Heart right ventricle (tissue), 16 donors: ENCODE measurements at regions not wholly inside any gene's neighbourhood (a gene's known extent, or its start where the extent isn't known, plus 50 kb on each side); places are given as distances from the start of the nearest gene placed in this dataset.

Source experiments
- ATAC-seq, 8 donors: fragments of 200-7000 bp; cut with Tn5 transposase; one replicate each; pipeline ENCODE4 v1.9.1; 2020; ENCODE audit warnings: mild to moderate bottlenecking in 8 of 8, moderate library complexity in 8 of 8, moderate number of reproducible peaks in 1 of 8
- DNase-seq, 2 donors: peaks; one replicate each; pipeline ENCODE4 v3.0.0-alpha.2; 2020
- H3K27ac ChIP-seq, 10 donors: fragments of 200-600 bp; sonication (generic) in 2 of 10; one replicate each; pipeline versions ENCODE4 v1.5.0 to v1.8.0; 2020 to 2022; ENCODE audit warnings: mild to moderate bottlenecking in 3 of 10
- H3K27me3 ChIP-seq, 7 donors: fragments of 200-600 bp; one replicate each; pipeline ENCODE4 v1.8.0; 2021 to 2022; ENCODE audit warnings: mild to moderate bottlenecking in 2 of 7
- H3K36me3 ChIP-seq, 9 donors: fragments of 200-600 bp; sonication (generic) in 1 of 9; one replicate each; pipeline versions ENCODE4 v1.5.0 to v1.8.0; 2020 to 2022; ENCODE audit warnings: mild to moderate bottlenecking in 2 of 9
- H3K4me1 ChIP-seq, 9 donors: fragments of 200-600 bp; sonication (generic) in 1 of 9; one replicate each; pipeline versions ENCODE4 v1.5.0 to v1.8.0; 2020 to 2022; ENCODE audit warnings: mild to moderate bottlenecking in 4 of 9
- H3K4me3 ChIP-seq, 10 donors: fragments of 200-600 bp; sonication (generic) in 2 of 10; one replicate each; pipeline versions ENCODE4 v1.5.0 to v1.8.0; 2020 to 2022; ENCODE audit warnings: mild to moderate bottlenecking in 7 of 10, moderate library complexity in 2 of 10
- H3K9me3 ChIP-seq, 11 donors: fragments of 200-600 bp in 10 of 11; sonication (generic) in 2 of 11; one replicate each; pipeline versions ENCODE4 v1.5.0 to v1.8.0; 2013 to 2022; ENCODE audit warnings: mild to moderate bottlenecking in 2 of 11, control low read depth in 1 of 11, moderate library complexity in 1 of 11
- WGBS, 2 donors: extraction: QIAGEN DNeasy Blood & Tissue Kit; methylation state at CpG; one replicate each; pipeline ENCODE4 v1.1.7; 2013; ENCODE audit warnings: inconsistent platforms in 1 of 2; 5-methylcytosine and 5-hydroxymethylcytosine counted together
- intact Hi-C, 10 donors: fragments of 100-400 bp; cut with DNase I; formaldehyde crosslinking; loops; one replicate each; pipeline versions ENCODE4 v1.11.1 to v1.14.2; 2022
- TF ChIP-seq, protein P1 (sequence below), 9 donors: fragments of 200-600 bp; sonication (generic) in 2 of 9; IDR thresholded peaks; one replicate each; pipeline versions ENCODE4 v1.5.0 to v1.8.0; 2021 to 2022; ENCODE audit warnings: antibody characterized with exemption in 9 of 9, mild to moderate bottlenecking in 5 of 9, moderate library complexity in 1 of 9
- donor health status: Arrhythmogenic right ventricular cardiomyopathy.
- donor health status: ischemic (EF 13 %, LVEDD 7.1; RV severe dilation, severe dysfunction).
- donor health status: healthy with polysubstance abuse.
- donor health status: DM: no; HTN: yes; CAD: no.
- donor health status: DM: no; HTN: no; CAD: no.
- donor health status: ischemic (EF 25% LVEDD 6.9; RV normal size, moderate dysfunction).
- donor health status: ischemic (EF 25% LVEDD 5.7; RV mildly dilated, moderate dysfunction).
- donor health status: healthy.
- donor health status: DM: yes; HTN: yes; CAD: no.
- donor health status: Ischemic cardiomyopathy.
- donor health status: ischemic (EF 35%, LVEDD 5.7; RV mildly dilated, moderate dysfunction).
- donor health status: nonischemic (EF 11% LVEDD 7.7; RV severe dilation, severe dysfunction).
- donor health status: DM: yes; HTN: yes; CAD: no.
- donor health status: PGD.
- donor health status: ischemic (EF 29% LVEDD 5.4; RV normal size, mild dysfunction).
- donor health status: nonischemic (EF 23%, LVEDD 6.1; RV moderate dilation, normal function).

DNA sequence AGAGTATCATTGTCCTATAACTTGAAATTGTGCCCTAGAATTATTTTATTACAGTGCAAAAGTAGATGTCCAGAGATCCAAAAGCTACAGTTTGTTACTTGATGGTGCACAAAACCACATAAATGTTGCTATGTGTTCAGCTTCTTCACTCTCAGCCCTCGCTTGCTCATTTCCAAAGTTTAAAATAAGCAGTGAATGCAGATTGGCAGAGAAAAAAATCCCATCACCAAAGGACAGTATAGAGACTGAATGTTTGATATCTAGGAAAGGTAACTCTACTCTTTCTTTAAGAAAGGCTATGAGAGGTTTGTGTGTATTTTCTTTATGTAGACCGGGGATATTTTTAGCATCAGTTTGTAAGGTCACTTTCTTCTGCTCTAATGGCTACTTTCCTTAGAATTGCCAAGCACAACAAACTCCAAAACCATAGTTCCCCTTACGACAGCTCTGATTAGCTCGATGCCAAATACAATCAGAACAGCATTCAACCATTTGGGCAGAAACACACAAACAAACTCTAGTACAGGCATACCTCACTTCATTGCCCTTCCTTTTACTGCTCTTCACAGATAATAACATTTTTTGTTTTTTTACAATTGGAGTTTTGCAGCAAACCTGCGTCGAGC is 164.1 kb upstream of the CCDC54 start:
- intact Hi-C loops = no loop called here
- Histone ChIP-seq H3K36me3 (no peaks in the 10 kb centered on the region), H3K9me3 (peaks cover 0 to 5% (median 0%) of the 10 kb centered on the region in 11 donors), H3K27ac (peak overlapping the region in 1 of 10 donors; percentile 26), H3K27me3 (no peaks in the 10 kb centered on the region), H3K4me1 (peaks cover 5 to 60% (median 30%) of the 10 kb centered on the region in 9 donors), H3K4me3 (no peak overlapping the region)
- TF ChIP-seq, protein P1, sequence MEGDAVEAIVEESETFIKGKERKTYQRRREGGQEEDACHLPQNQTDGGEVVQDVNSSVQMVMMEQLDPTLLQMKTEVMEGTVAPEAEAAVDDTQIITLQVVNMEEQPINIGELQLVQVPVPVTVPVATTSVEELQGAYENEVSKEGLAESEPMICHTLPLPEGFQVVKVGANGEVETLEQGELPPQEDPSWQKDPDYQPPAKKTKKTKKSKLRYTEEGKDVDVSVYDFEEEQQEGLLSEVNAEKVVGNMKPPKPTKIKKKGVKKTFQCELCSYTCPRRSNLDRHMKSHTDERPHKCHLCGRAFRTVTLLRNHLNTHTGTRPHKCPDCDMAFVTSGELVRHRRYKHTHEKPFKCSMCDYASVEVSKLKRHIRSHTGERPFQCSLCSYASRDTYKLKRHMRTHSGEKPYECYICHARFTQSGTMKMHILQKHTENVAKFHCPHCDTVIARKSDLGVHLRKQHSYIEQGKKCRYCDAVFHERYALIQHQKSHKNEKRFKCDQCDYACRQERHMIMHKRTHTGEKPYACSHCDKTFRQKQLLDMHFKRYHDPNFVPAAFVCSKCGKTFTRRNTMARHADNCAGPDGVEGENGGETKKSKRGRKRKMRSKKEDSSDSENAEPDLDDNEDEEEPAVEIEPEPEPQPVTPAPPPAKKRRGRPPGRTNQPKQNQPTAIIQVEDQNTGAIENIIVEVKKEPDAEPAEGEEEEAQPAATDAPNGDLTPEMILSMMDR (IDR thresholded peaks at IDR 0.05) = no peak
- ATAC-seq = no peak
- no peak for DNase-seq
- WGBS, 2 donors = 59 to 62% methylated on average over 6 of the region's 6 CpGs

DNA sequence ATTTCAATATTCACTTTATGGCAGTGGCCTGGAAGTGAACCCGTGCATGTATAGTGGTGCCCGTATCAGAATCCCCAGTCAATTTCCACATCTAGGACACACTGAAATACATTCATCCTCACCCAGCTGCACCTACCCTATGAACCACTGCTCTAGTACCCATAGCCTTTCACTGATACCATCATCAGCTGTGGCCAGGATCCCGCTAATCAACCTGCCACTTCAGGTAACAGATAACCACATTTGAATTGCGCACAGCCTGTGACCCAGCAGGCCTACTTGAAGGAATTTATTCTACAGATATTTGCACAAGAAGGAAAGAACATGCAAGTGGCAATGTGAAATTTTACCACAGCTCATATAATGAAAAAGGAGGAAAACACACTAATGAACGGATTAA is 161.0 kb upstream of the CCDC54 start:
- H3K4me3 ChIP-seq = no peak overlapping the region
- intact Hi-C loops = no loop called here
- H3K27ac ChIP-seq = peak overlapping the region in 2 of 10 donors; percentile 37 to 45
- no peaks in the 10 kb centered on the region for H3K36me3 ChIP-seq
- peaks cover 0 to 40% (median 15%) of the 10 kb centered on the region in 9 donors for H3K4me1 ChIP-seq
- peak in 1 of 8 donors; percentile 9 for ATAC-seq
- WGBS, 2 donors = 93 to 94% methylated on average over 5 of the region's 5 CpGs
- H3K27me3 ChIP-seq = no peaks in the 10 kb centered on the region
- no peak for DNase-seq
- H3K9me3 ChIP-seq = peaks cover 0 to 5% (median 0%) of the 10 kb centered on the region in 11 donors
- TF ChIP-seq, protein P1 (IDR thresholded peaks at IDR 0.05) = no peak

DNA sequence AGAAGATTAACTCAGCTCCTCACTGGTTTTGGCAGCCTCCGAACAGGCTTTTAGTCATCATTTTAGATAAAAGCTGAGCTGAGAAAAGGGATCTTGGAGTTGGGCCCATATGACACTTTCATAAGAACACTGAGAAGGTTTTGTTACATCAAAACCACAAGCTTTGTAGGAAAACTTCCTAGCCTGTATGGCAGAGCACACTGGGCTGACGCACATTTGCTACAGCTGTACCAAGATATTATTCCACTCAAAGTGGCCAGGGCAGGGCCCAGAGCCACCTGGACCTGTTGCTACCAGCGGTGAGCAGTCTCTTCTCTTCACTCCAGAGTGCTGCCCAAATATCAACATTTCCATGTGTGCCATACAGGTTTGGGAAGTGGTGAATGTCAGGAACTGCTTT is 160.5 kb upstream of the CCDC54 start:
- H3K4me1 ChIP-seq = peaks cover 0 to 36% (median 15%) of the 10 kb centered on the region in 9 donors
- peak; percentile 24 to 39 for DNase-seq
- no peak overlapping the region for H3K4me3 ChIP-seq
- H3K27ac ChIP-seq = peak overlapping the region in 3 of 10 donors; percentile 18 to 45 (median 37)
- H3K9me3 ChIP-seq = peaks cover 0 to 5% (median 0%) of the 10 kb centered on the region in 11 donors
- H3K36me3 ChIP-seq = no peaks in the 10 kb centered on the region
- TF ChIP-seq, protein P1 (IDR thresholded peaks at IDR 0.05) = no peak
- intact Hi-C loops = no loop called here
- peak in 7 of 8 donors; percentile 46 to 91 (median 79) for ATAC-seq
- H3K27me3 ChIP-seq = no peaks in the 10 kb centered on the region
- WGBS, 2 donors = 61 to 75% methylated on average over 3 of the region's 3 CpGs

DNA sequence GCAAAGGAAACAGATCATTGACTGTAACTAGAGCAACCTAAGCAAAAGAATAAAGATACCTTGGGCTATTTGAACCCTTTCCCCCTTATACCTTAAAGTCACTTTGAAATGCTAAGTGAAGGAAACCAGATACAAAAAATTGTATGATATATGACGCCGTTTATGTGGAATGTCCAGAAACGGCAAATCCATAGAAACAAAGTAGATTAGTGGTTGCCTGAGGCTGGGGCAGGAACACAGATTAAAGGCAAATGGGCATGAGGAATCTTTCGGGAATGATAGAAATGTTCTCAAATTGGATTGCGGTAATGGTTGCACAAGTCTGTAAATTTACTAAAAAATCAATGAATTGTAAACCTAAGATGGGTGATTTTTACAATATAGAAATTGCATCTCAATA is 160.1 kb upstream of the CCDC54 start:
- Histone ChIP-seq H3K36me3 (no peaks in the 10 kb centered on the region), H3K27ac (peak overlapping the region in 3 of 10 donors; percentile 18 to 45 (median 35)), H3K9me3 (peaks cover 0 to 5% (median 0%) of the 10 kb centered on the region in 11 donors), H3K27me3 (no peaks in the 10 kb centered on the region), H3K4me1 (peaks cover 0 to 34% (median 13%) of the 10 kb centered on the region in 9 donors), H3K4me3 (no peak overlapping the region)
- WGBS, 2 donors = 86 to 88% methylated on average over 5 of the region's 5 CpGs
- ATAC-seq (no peak), DNase-seq (no peak)
- TF ChIP-seq, protein P1 (IDR thresholded peaks at IDR 0.05) = no peak
- intact Hi-C loops = no loop called here
